Caco-2 (cell line): ENCODE measurements at regions not wholly inside any gene's neighbourhood (a gene's known extent, or its start where the extent isn't known, plus 50 kb on each side); places are given as distances from the start of the nearest gene placed in this dataset.

ENCODE experiments used
- BruUV-seq: library from RNA; stranded (reverse); fragments of 400-500 nt; replicated peaks from 2 replicates; lab custom pipeline; 2021; lab: Mats Ljungman, UMichigan
- CTCF ChIA-PET: fragments of 300-600 bp; sonication (Branson Sonifier 250); formaldehyde crosslinking; loops from one replicate; lab custom pipeline; 2022; ENCODE audit warnings: antibody characterized with exemption; lab: Charles Lee
- POLR2A ChIA-PET: fragments of 300-600 bp; sonication (Branson Sonifier 250); formaldehyde crosslinking; loops from one replicate; lab custom pipeline; 2022; ENCODE audit warnings: antibody characterized with exemption; lab: Charles Lee
- DNase-seq, 2 experiments: peaks; one replicate each; pipeline versions ENCODE4 v3.0.0 to v3.0.0-alpha.2; 2020 to 2022
- H3K27me3 ChIP-seq: replicated peaks from 2 replicates; pipeline ENCODE4 v1.6.0; 2011; ENCODE audit warnings: low read length; ENCODE audit not compliant: control insufficient read depth, insufficient read depth
- H3K36me3 ChIP-seq: 2 replicates; pipeline ENCODE4 v1.5.1; 2011; ENCODE audit warnings: low read length; ENCODE audit not compliant: control insufficient read depth, insufficient read depth
- H3K4me1 ChIP-seq: fragments of 250-450 bp; sonication (Bioruptor Pico); 2 replicates; pipeline ENCODE4 v1.5.1; 2020; ENCODE audit warnings: mild to moderate bottlenecking
- H3K4me3 ChIP-seq: 2 replicates; pipeline ENCODE4 v1.5.1; 2011; ENCODE audit warnings: low read depth, mild to moderate bottlenecking, control low read depth, low read length
- H3K9me3 ChIP-seq: fragments of 250-450 bp; sonication (Bioruptor Pico); 2 replicates; pipeline ENCODE4 v1.5.1; 2020; ENCODE audit warnings: mild to moderate bottlenecking, moderate library complexity
- H3K27ac Mint-ChIP-seq: one replicate; pipeline ENCODE4 v1.8.0; 2022; ENCODE audit warnings: mixed read lengths; ENCODE audit not compliant: unreplicated experiment
- H3K27me3 Mint-ChIP-seq: one replicate; pipeline ENCODE4 v1.8.0; 2022; ENCODE audit warnings: mixed read lengths; ENCODE audit not compliant: insufficient read depth, unreplicated experiment
- H3K36me3 Mint-ChIP-seq: one replicate; pipeline ENCODE4 v1.8.0; 2022; ENCODE audit warnings: mild to moderate bottlenecking, mixed read lengths; ENCODE audit not compliant: insufficient read depth, unreplicated experiment
- H3K4me1 Mint-ChIP-seq: one replicate; pipeline ENCODE4 v1.8.0; 2022; ENCODE audit warnings: low read depth, mixed read lengths; ENCODE audit not compliant: unreplicated experiment
- H3K4me3 Mint-ChIP-seq: one replicate; pipeline ENCODE4 v1.8.0; 2022; ENCODE audit warnings: mild to moderate bottlenecking, moderate library complexity, mixed read lengths; ENCODE audit not compliant: unreplicated experiment
- H3K9me3 Mint-ChIP-seq: one replicate; pipeline ENCODE4 v1.8.0; 2022; ENCODE audit warnings: mixed read lengths; ENCODE audit not compliant: unreplicated experiment
- CTCF ChIP-seq, 2 experiments: fragments of 200-600 bp in 1 of 2; IDR thresholded peaks; 1 replicate in 1 of 2; 2 replicates in 1 of 2; pipeline versions ENCODE4 v1.5.1 to v1.8.0; 2011 to 2022; ENCODE audit warnings: antibody characterized with exemption in 1 of 2, control low read depth in 1 of 2, inconsistent platforms in 1 of 2, low read depth in 1 of 2, low read length in 1 of 2, mild to moderate bottlenecking in 1 of 2, moderate library complexity in 1 of 2; ENCODE audit not compliant: insufficient read depth in 1 of 2, severe bottlenecking in 1 of 2, unreplicated experiment in 1 of 2
- intact Hi-C: fragments of 100-400 bp; cut with micrococcal nuclease; formaldehyde crosslinking; loops from one replicate; pipeline ENCODE4 v1.10.0; 2022; ENCODE audit not compliant: unreplicated experiment

- no peaks in the 10 kb centered on the region for H3K27me3 ChIP-seq
- peaks cover 12% of the 10 kb centered on the region for H3K4me1 Mint-ChIP-seq
- H3K36me3 Mint-ChIP-seq: peaks cover 7% of the 10 kb centered on the region
- ChIA-PET POLR2A (no interaction called here), CTCF (no interaction called here)
- no TSS peak for BruUV-seq
- no peak for DNase-seq
- no peak overlapping the region for H3K4me3 ChIP-seq
- intact Hi-C loops: no loop called here
- no peaks in the 10 kb centered on the region for H3K9me3 ChIP-seq
- no peaks in the 10 kb centered on the region for H3K9me3 Mint-ChIP-seq
- H3K27me3 Mint-ChIP-seq: no peaks in the 10 kb centered on the region
- H3K4me1 ChIP-seq: peaks cover 4% of the 10 kb centered on the region
- H3K36me3 ChIP-seq: no peaks in the 10 kb centered on the region
- no peak overlapping the region for H3K27ac Mint-ChIP-seq
- H3K4me3 Mint-ChIP-seq: no peak overlapping the region
- no peak for TF ChIP-seq CTCF (IDR thresholded peaks at IDR 0.05; ENCODE audit: insufficient read depth in 1 of 2, low read depth in 1 of 2, low read length in 1 of 2, severe bottlenecking in 1 of 2, unreplicated experiment in 1 of 2)
Measured at GRCh38 chr1:183711165-183711682, 58.1 kb upstream of the APOBEC4 start.

- peaks cover 7% of the 10 kb centered on the region for H3K36me3 Mint-ChIP-seq
- Histone ChIP-seq H3K27me3 (no peaks in the 10 kb centered on the region), H3K4me1 (no peaks in the 10 kb centered on the region), H3K9me3 (no peaks in the 10 kb centered on the region), H3K4me3 (no peak overlapping the region), H3K36me3 (no peaks in the 10 kb centered on the region)
- no peaks in the 10 kb centered on the region for H3K9me3 Mint-ChIP-seq
- peaks cover 9% of the 10 kb centered on the region for H3K4me1 Mint-ChIP-seq
- intact Hi-C loops: no loop called here
- POLR2A ChIA-PET: no interaction called here
- H3K27ac Mint-ChIP-seq: no peak overlapping the region
- TF ChIP-seq CTCF (IDR thresholded peaks at IDR 0.05; ENCODE audit: insufficient read depth in 1 of 2, low read depth in 1 of 2, low read length in 1 of 2, severe bottlenecking in 1 of 2, unreplicated experiment in 1 of 2): no peak
- CTCF ChIA-PET: no interaction called here
- no peak for DNase-seq
- H3K4me3 Mint-ChIP-seq: no peak overlapping the region
- H3K27me3 Mint-ChIP-seq: no peaks in the 10 kb centered on the region
- BruUV-seq: no TSS peak
Measured at GRCh38 chr1:183710734-183711133, 57.6 kb upstream of the APOBEC4 start.

GRCh38 chr1:183710333-183710732, 57.2 kb upstream of the APOBEC4 start:
- no peaks in the 10 kb centered on the region for H3K36me3 ChIP-seq
- no peak for TF ChIP-seq CTCF (IDR thresholded peaks at IDR 0.05; ENCODE audit: insufficient read depth in 1 of 2, low read depth in 1 of 2, low read length in 1 of 2, severe bottlenecking in 1 of 2, unreplicated experiment in 1 of 2)
- no peak overlapping the region for H3K4me3 ChIP-seq
- BruUV-seq: no TSS peak
- DNase-seq: no peak
- H3K27ac Mint-ChIP-seq: no peak overlapping the region
- H3K27me3 ChIP-seq: no peaks in the 10 kb centered on the region
- no peaks in the 10 kb centered on the region for H3K27me3 Mint-ChIP-seq
- H3K9me3 Mint-ChIP-seq: no peaks in the 10 kb centered on the region
- intact Hi-C loops: no loop called here
- H3K4me3 Mint-ChIP-seq: no peak overlapping the region
- peaks cover 9% of the 10 kb centered on the region for H3K4me1 Mint-ChIP-seq
- ChIA-PET CTCF (no interaction called here), POLR2A (no interaction called here)
- H3K9me3 ChIP-seq: no peaks in the 10 kb centered on the region
- no peaks in the 10 kb centered on the region for H3K4me1 ChIP-seq
- H3K36me3 Mint-ChIP-seq: peaks cover 7% of the 10 kb centered on the region
